Suprapubic skin (tissue), 4 donors: ENCODE measurements at regions not wholly inside any gene's neighbourhood (a gene's known extent, or its start where the extent isn't known, plus 50 kb on each side); places are given as distances from the start of the nearest gene placed in this dataset.

Experiments used
- DNase-seq, 2 donors: peaks; one replicate each; pipeline ENCODE4 v3.0.0-alpha.2; 2019; ENCODE audit warnings: low spot score in 2 of 2
- H3K27ac ChIP-seq: fragments of 200-600 bp; sonication (generic); one replicate; pipeline ENCODE4 v1.5.1; 2019
- H3K27me3 ChIP-seq: fragments of 200-600 bp; sonication (generic); one replicate; pipeline ENCODE4 v1.5.1; 2019
- H3K36me3 ChIP-seq: fragments of 200-600 bp; sonication (generic); one replicate; pipeline ENCODE4 v1.5.1; 2019
- H3K4me1 ChIP-seq: fragments of 200-600 bp; sonication (generic); one replicate; pipeline ENCODE4 v1.5.1; 2019
- H3K4me3 ChIP-seq: fragments of 200-600 bp; sonication (generic); one replicate; pipeline ENCODE4 v1.5.1; 2019; ENCODE audit warnings: mild to moderate bottlenecking
- H3K9me3 ChIP-seq: fragments of 200-600 bp; sonication (generic); one replicate; pipeline ENCODE4 v1.5.1; 2019
- EP300 ChIP-seq: sonication (generic); formaldehyde crosslinking; IDR thresholded peaks from one replicate; pipeline ENCODE4 v1.6.1; 2017; ENCODE audit warnings: antibody characterized with exemption
- POLR2A ChIP-seq, 2 donors: fragments of 450-650 bp; IDR thresholded peaks; one replicate each; pipeline ENCODE4 v1.6.1; 2017; ENCODE audit warnings: antibody characterized with exemption in 2 of 2, mild to moderate bottlenecking in 2 of 2, moderate library complexity in 2 of 2
- POLR2AphosphoS5 ChIP-seq, 3 donors: sonication (generic); formaldehyde crosslinking; IDR thresholded peaks; one replicate each; pipeline ENCODE4 v1.6.1; 2017; ENCODE audit warnings: antibody characterized with exemption in 3 of 3
- WGBS: methylation state at CpG from one replicate; pipeline ENCODE4 v1.1.5; 2018; 5-methylcytosine and 5-hydroxymethylcytosine counted together
- TF ChIP-seq, protein P1 (sequence below), 2 donors: fragments of 200-600 bp in 1 of 2; fragments of 450-650 bp in 1 of 2; sonication (generic) in 1 of 2; IDR thresholded peaks; one replicate each; pipeline ENCODE4 v1.5.1; 2016 to 2019; ENCODE audit warnings: antibody characterized with exemption in 2 of 2, mild to moderate bottlenecking in 1 of 2, moderate library complexity in 1 of 2

DNA sequence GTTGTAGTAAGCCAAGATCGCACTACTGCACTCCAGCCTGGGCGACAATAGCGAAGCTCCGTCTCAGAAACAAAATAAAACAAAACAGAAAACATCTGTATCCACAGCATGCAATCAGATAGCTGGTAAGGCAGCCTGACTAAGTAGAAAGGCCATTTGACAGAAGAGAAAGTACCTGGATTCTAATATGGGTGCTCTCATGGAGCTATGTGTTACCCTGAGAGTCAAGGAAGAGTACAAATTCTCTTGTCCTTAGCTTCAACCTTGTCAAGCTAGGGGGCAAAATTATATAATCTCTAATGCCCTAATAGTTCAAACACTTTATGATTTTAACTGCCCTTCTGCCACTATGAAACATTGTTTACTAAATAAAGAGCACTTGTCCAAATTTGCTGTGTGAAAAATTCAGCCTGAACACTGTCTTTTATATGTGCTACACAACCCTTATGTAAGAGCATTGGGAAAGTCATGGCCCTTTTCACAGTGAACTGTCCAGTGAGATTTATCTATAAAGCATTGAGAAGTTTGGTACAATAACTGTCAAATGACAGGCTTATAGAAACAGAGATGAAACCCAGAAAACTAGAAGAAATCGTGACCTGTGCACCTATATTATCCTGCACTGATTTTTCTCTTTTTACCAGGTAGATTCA lies 51.2 kb upstream of the PRKG1 start:
- WGBS = 88% methylated on average over 5 of the region's 5 CpGs
- no peaks in the 10 kb centered on the region for H3K4me1 ChIP-seq
- TF ChIP-seq POLR2AphosphoS5 (IDR thresholded peaks at IDR 0.05) (no peak), EP300 (no peak), POLR2A (IDR thresholded peaks at IDR 0.05) (no peak)
- TF ChIP-seq, protein P1, sequence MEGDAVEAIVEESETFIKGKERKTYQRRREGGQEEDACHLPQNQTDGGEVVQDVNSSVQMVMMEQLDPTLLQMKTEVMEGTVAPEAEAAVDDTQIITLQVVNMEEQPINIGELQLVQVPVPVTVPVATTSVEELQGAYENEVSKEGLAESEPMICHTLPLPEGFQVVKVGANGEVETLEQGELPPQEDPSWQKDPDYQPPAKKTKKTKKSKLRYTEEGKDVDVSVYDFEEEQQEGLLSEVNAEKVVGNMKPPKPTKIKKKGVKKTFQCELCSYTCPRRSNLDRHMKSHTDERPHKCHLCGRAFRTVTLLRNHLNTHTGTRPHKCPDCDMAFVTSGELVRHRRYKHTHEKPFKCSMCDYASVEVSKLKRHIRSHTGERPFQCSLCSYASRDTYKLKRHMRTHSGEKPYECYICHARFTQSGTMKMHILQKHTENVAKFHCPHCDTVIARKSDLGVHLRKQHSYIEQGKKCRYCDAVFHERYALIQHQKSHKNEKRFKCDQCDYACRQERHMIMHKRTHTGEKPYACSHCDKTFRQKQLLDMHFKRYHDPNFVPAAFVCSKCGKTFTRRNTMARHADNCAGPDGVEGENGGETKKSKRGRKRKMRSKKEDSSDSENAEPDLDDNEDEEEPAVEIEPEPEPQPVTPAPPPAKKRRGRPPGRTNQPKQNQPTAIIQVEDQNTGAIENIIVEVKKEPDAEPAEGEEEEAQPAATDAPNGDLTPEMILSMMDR (IDR thresholded peaks at IDR 0.05) = no peak
- H3K9me3 ChIP-seq = no peaks in the 10 kb centered on the region
- H3K36me3 ChIP-seq = no peaks in the 10 kb centered on the region
- H3K27ac ChIP-seq = peak overlapping the region; percentile 31
- H3K27me3 ChIP-seq = no peaks in the 10 kb centered on the region
- H3K4me3 ChIP-seq = no peak overlapping the region
- DNase-seq = no peak

DNA sequence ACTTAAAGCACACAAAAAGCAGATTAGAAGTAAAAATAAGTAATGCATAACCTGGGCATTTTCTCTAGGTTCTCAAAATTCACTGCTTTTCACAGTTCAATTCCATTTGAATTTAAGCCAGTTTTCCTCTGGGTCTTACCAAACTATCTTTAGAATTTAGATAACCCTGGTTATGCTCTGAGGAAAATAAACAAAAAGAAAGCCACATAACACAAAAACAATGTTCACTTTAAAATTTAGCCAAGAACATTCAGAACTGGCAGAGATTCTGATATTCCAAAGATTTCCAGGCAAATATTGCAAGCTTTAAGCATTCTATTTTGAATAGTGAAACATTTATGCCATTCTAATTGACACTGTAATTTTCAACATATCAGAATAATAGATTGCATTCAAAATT lies 50.7 kb upstream of the PRKG1 start:
- no peak overlapping the region for H3K4me3 ChIP-seq
- no peak for DNase-seq
- TF ChIP-seq POLR2A (IDR thresholded peaks at IDR 0.05) = no peak
- TF ChIP-seq, protein P1 (IDR thresholded peaks at IDR 0.05) = no peak
- TF ChIP-seq POLR2AphosphoS5 (IDR thresholded peaks at IDR 0.05) = no peak
- no peak for TF ChIP-seq EP300
- peak overlapping the region; percentile 31 for H3K27ac ChIP-seq
- no peaks in the 10 kb centered on the region for H3K27me3 ChIP-seq
- H3K9me3 ChIP-seq = no peaks in the 10 kb centered on the region
- H3K4me1 ChIP-seq = peaks cover 3% of the 10 kb centered on the region
- H3K36me3 ChIP-seq = no peaks in the 10 kb centered on the region
